ENCODE measurements at regions not wholly inside any gene's neighbourhood (a gene's known extent, or its start where the extent isn't known, plus 50 kb on each side); places are given as distances from the start of the nearest gene placed in this dataset.

- Histone ChIP-seq H3K4me1 (no peaks in the 10 kb centered on the region), H3K9ac (no peak overlapping the region), H4K20me1 (no peaks in the 10 kb centered on the region), H3K27ac (no peak overlapping the region), H3K4me3 (no peak overlapping the region), H3K4me2 (no peak overlapping the region), H3K9me3 (no peaks in the 10 kb centered on the region), H3K27me3 (no peaks in the 10 kb centered on the region), H3K36me3 (no peaks in the 10 kb centered on the region)
- TF ChIP-seq Cebpa-rat (IDR thresholded peaks at IDR 0.05) = no peak
Measured at GRCh38 chr7:54885285-54885684, 126.3 kb upstream of the SEC61G start.

DNA sequence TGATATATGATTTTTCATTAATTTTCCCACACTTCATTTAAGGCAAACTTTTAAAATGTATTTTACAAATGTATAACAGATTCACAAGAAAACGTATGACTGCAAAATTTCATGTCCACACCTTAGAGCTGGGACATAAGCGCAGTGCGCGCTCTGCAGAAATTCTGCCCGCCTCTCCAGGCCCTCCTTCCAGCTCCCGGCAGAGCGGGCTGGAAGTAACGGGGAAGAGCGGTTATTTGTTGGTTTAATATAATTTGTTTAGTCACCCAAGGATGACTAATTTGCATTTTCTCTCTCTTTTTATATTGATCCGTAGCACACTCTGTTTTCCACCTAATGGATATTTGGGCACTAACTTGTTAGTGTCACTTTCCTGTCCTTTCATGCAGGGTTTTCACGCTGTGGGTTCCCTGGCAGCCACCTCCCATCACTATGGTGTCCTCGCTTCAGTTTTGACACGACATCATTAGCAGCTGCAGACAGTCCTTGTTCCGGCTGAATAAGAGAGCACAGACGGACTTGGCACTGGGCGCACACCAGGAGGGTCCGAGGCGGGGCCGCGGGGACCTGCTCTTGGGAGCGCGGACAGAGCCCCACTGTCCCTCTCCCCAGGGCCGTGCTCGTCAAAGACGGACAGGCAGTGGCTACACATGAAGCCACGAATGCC, 129.2 kb upstream of the SEC61G start:
- H3K27me3 ChIP-seq = no peaks in the 10 kb centered on the region
- no peak overlapping the region for H3K4me3 ChIP-seq
- TF ChIP-seq Cebpa-rat (IDR thresholded peaks at IDR 0.05) = no peak
- no peaks in the 10 kb centered on the region for H3K36me3 ChIP-seq
- H4K20me1 ChIP-seq = no peaks in the 10 kb centered on the region
- no peak overlapping the region for H3K27ac ChIP-seq
- H3K9ac ChIP-seq = no peak overlapping the region
- no peaks in the 10 kb centered on the region for H3K9me3 ChIP-seq
- no peaks in the 10 kb centered on the region for H3K4me1 ChIP-seq
- no peak overlapping the region for H3K4me2 ChIP-seq

GRCh38 chr7:54888734-54889082, 129.7 kb upstream of the SEC61G start:
- H3K4me2 ChIP-seq = no peak overlapping the region

GRCh38 chr7:54897891-54898290, 120.9 kb upstream of the EGFR start:
- no peak overlapping the region for H3K27ac ChIP-seq
- no peaks in the 10 kb centered on the region for H3K27me3 ChIP-seq
- H3K4me3 ChIP-seq = no peak overlapping the region
- no peak overlapping the region for H3K9ac ChIP-seq
- H3K4me2 ChIP-seq = no peak overlapping the region
- no peaks in the 10 kb centered on the region for H3K9me3 ChIP-seq
- no peaks in the 10 kb centered on the region for H3K4me1 ChIP-seq
- no peak for TF ChIP-seq Cebpa-rat (IDR thresholded peaks at IDR 0.05)
- no peaks in the 10 kb centered on the region for H3K36me3 ChIP-seq
- no peaks in the 10 kb centered on the region for H4K20me1 ChIP-seq

More at GRCh38 chr7:54888734-54889082, 129.7 kb upstream of the SEC61G start:
- no peaks in the 10 kb centered on the region for H4K20me1 ChIP-seq
- no peaks in the 10 kb centered on the region for H3K36me3 ChIP-seq
- no peak overlapping the region for H3K9ac ChIP-seq
- no peaks in the 10 kb centered on the region for H3K27me3 ChIP-seq
- H3K27ac ChIP-seq = no peak overlapping the region
- H3K9me3 ChIP-seq = no peaks in the 10 kb centered on the region
- TF ChIP-seq Cebpa-rat (IDR thresholded peaks at IDR 0.05) = no peak
- no peak overlapping the region for H3K4me3 ChIP-seq
- no peaks in the 10 kb centered on the region for H3K4me1 ChIP-seq

DNA sequence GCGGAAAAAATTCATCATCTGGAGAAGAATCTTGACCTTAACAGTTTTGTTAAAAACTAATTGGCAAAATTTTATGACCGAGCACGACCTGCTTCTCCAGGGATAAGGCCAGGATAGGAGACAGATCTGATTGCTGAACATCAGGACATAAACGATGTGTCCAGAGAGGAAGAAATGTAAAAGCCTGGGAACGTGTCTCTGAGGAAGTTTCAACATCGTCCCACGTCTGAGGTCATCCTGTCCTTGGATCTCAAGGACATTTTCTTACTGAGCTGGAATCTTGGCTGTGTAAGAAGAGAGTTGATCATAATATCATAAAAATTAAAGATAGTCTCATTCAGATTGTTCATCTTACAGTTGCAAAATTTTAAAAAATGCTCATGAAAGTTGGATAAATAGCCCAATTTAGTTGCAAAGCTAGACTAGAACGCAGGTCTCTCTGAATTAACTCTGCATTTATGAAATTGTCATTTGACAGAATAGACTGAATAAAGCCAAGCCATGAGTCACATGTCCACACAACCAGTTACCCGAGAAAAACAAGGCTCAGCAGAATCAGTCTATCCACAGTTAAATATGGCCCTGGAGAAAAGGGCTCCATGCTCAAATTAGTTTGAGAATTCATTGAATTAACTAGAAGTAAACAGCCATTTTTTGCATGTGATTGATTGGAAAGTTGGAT, 120.0 kb upstream of the EGFR start:
- Histone ChIP-seq H3K4me2 (no peak overlapping the region), H3K36me3 (no peaks in the 10 kb centered on the region), H3K27me3 (no peaks in the 10 kb centered on the region), H3K4me3 (no peak overlapping the region), H3K27ac (no peak overlapping the region), H3K9ac (no peak overlapping the region), H3K4me1 (no peaks in the 10 kb centered on the region), H3K9me3 (no peaks in the 10 kb centered on the region), H4K20me1 (no peaks in the 10 kb centered on the region)
- TF ChIP-seq Cebpa-rat (IDR thresholded peaks at IDR 0.05) = no peak

GRCh38 chr7:54901840-54902239, 117.0 kb upstream of the EGFR start:
- TF ChIP-seq Cebpa-rat (IDR thresholded peaks at IDR 0.05) = no peak
- no peak overlapping the region for H3K4me2 ChIP-seq
- no peaks in the 10 kb centered on the region for H3K36me3 ChIP-seq
- H3K4me1 ChIP-seq = no peaks in the 10 kb centered on the region
- H3K27me3 ChIP-seq = no peaks in the 10 kb centered on the region
- no peak overlapping the region for H3K9ac ChIP-seq
- no peaks in the 10 kb centered on the region for H4K20me1 ChIP-seq
- no peak overlapping the region for H3K27ac ChIP-seq
- no peak overlapping the region for H3K4me3 ChIP-seq
- no peaks in the 10 kb centered on the region for H3K9me3 ChIP-seq

GRCh38 chr7:54904130-54904529, 114.7 kb upstream of the EGFR start:
- H3K9me3 ChIP-seq = no peaks in the 10 kb centered on the region
- TF ChIP-seq Cebpa-rat (IDR thresholded peaks at IDR 0.05) = no peak
- H4K20me1 ChIP-seq = no peaks in the 10 kb centered on the region
- no peak overlapping the region for H3K9ac ChIP-seq
- H3K4me1 ChIP-seq = no peaks in the 10 kb centered on the region
- H3K36me3 ChIP-seq = no peaks in the 10 kb centered on the region
- H3K27ac ChIP-seq = no peak overlapping the region
- H3K27me3 ChIP-seq = no peaks in the 10 kb centered on the region
- no peak overlapping the region for H3K4me2 ChIP-seq
- H3K4me3 ChIP-seq = no peak overlapping the region

DNA sequence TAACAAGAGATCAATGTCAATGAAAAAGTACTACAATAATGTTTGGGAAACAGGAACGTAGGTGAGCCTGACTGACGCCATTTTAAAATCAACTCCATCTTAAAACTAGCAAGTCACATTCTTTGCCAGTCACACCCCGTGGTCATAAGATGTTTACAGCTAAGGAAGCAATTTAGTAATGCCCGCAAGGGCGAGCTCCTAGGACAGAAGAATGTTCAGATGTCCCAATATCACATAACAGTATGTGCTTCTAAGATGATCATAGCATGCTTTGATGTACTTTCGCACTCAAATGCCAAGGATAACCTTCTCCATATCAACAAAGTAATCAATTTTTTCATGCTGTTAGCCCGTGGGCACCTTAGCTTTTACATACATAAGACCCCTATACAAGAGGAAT, 113.8 kb upstream of the EGFR start:
- no peak for TF ChIP-seq Cebpa-rat (IDR thresholded peaks at IDR 0.05)

GRCh38 chr7:54906963-54907362, 111.9 kb upstream of the EGFR start:
- Histone ChIP-seq H3K36me3 (no peaks in the 10 kb centered on the region), H3K27ac (no peak overlapping the region), H3K4me3 (no peak overlapping the region), H3K9me3 (no peaks in the 10 kb centered on the region), H4K20me1 (no peaks in the 10 kb centered on the region), H3K9ac (no peak overlapping the region), H3K27me3 (no peaks in the 10 kb centered on the region), H3K4me2 (no peak overlapping the region), H3K4me1 (no peaks in the 10 kb centered on the region)
- TF ChIP-seq Cebpa-rat (IDR thresholded peaks at IDR 0.05) = no peak

More for the DNA sequence above, 113.8 kb upstream of the EGFR start:
- Histone ChIP-seq H3K9ac (no peak overlapping the region), H3K27me3 (no peaks in the 10 kb centered on the region), H3K9me3 (no peaks in the 10 kb centered on the region), H3K27ac (no peak overlapping the region), H3K4me1 (no peaks in the 10 kb centered on the region), H3K4me3 (no peak overlapping the region), H3K4me2 (no peak overlapping the region), H4K20me1 (no peaks in the 10 kb centered on the region), H3K36me3 (no peaks in the 10 kb centered on the region)

- H3K27me3 ChIP-seq = no peaks in the 10 kb centered on the region
- H3K27ac ChIP-seq = no peak overlapping the region
- H3K9ac ChIP-seq = no peak overlapping the region
- no peak overlapping the region for H3K4me2 ChIP-seq
- H3K4me1 ChIP-seq = no peaks in the 10 kb centered on the region
- H3K4me3 ChIP-seq = no peak overlapping the region
- TF ChIP-seq Cebpa-rat (IDR thresholded peaks at IDR 0.05) = no peak
- no peaks in the 10 kb centered on the region for H4K20me1 ChIP-seq
- no peaks in the 10 kb centered on the region for H3K36me3 ChIP-seq
- H3K9me3 ChIP-seq = no peaks in the 10 kb centered on the region
Measured at GRCh38 chr7:54907981-54908380, 110.8 kb upstream of the EGFR start.

Data from BLaER1 (cell line).